Lower leg skin (tissue), 3 donors: ENCODE measurements at regions not wholly inside any gene's neighbourhood (a gene's known extent, or its start where the extent isn't known, plus 50 kb on each side); places are given as distances from the start of the nearest gene placed in this dataset.

Source experiments
- POLR2A ChIP-seq, 2 donors: fragments of 450-650 bp; IDR thresholded peaks; one replicate each; pipeline ENCODE4 v1.6.1; 2016 to 2017; ENCODE audit warnings: antibody characterized with exemption in 2 of 2, mild to moderate bottlenecking in 1 of 2, moderate library complexity in 1 of 2
- TF ChIP-seq, protein P1 (sequence below), 3 donors: fragments of 450-650 bp; IDR thresholded peaks; one replicate each; pipeline ENCODE4 v1.5.1; 2016; ENCODE audit warnings: antibody characterized with exemption in 3 of 3, mild to moderate bottlenecking in 3 of 3, moderate library complexity in 2 of 3

DNA sequence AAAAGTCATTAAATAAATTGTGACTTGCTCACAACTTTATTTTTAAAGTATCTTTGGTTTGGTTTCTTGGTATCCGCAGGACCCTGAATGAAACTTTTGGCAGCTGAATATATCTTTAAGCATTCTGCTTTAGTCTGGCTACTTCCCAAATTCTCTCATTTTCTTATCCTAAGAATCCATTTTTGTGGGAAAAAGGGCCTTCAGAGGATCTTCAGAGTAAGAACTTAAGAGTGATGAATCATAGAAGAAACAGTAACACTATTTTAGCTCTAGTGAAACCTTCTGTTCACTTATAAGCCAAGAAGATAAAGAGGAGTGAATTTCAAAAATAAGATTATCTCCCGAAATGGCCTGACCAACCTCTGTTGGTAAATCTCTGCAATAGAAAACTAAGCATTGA, 540.6 kb upstream of the MAGEB18 start:
- TF ChIP-seq, protein P1, sequence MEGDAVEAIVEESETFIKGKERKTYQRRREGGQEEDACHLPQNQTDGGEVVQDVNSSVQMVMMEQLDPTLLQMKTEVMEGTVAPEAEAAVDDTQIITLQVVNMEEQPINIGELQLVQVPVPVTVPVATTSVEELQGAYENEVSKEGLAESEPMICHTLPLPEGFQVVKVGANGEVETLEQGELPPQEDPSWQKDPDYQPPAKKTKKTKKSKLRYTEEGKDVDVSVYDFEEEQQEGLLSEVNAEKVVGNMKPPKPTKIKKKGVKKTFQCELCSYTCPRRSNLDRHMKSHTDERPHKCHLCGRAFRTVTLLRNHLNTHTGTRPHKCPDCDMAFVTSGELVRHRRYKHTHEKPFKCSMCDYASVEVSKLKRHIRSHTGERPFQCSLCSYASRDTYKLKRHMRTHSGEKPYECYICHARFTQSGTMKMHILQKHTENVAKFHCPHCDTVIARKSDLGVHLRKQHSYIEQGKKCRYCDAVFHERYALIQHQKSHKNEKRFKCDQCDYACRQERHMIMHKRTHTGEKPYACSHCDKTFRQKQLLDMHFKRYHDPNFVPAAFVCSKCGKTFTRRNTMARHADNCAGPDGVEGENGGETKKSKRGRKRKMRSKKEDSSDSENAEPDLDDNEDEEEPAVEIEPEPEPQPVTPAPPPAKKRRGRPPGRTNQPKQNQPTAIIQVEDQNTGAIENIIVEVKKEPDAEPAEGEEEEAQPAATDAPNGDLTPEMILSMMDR (IDR thresholded peaks at IDR 0.05), result no peak
- no peak for TF ChIP-seq POLR2A (IDR thresholded peaks at IDR 0.05)
